ENCODE measurements at regions not wholly inside any gene's neighbourhood (a gene's known extent, or its start where the extent isn't known, plus 50 kb on each side); places are given as distances from the start of the nearest gene placed in this dataset.

GRCh38 chr3:182375916-182376315 lies 417.4 kb upstream of the ATP11B start:
- no peak overlapping the region for H3K9ac ChIP-seq (ENCODE audit: low read depth, low read length)

GRCh38 chr3:182382112-182382857 lies 411.0 kb upstream of the ATP11B start:
- H3K36me3 ChIP-seq (ENCODE audit: control insufficient read depth, insufficient read depth, low read length) = no peaks in the 10 kb centered on the region
- H3K4me3 ChIP-seq (ENCODE audit: low read depth, low read length) = no peak overlapping the region
- H3K4me1 ChIP-seq (ENCODE audit: control insufficient read depth, insufficient read depth, low read length) = peaks cover 4% of the 10 kb centered on the region
- H3K9me3 ChIP-seq (ENCODE audit: control insufficient read depth, insufficient read depth, low read length) = no peaks in the 10 kb centered on the region
- no peaks in the 10 kb centered on the region for H3K27me3 ChIP-seq (ENCODE audit: control insufficient read depth, insufficient read depth, low read length)
- H3K9ac ChIP-seq (ENCODE audit: low read depth, low read length) = no peak overlapping the region

More at GRCh38 chr3:182375916-182376315, 417.4 kb upstream of the ATP11B start:
- Histone ChIP-seq H3K4me1 (ENCODE audit: control insufficient read depth, insufficient read depth, low read length) (no peaks in the 10 kb centered on the region), H3K4me3 (ENCODE audit: low read depth, low read length) (no peak overlapping the region), H3K9me3 (ENCODE audit: control insufficient read depth, insufficient read depth, low read length) (no peaks in the 10 kb centered on the region), H3K36me3 (ENCODE audit: control insufficient read depth, insufficient read depth, low read length) (no peaks in the 10 kb centered on the region), H3K27me3 (ENCODE audit: control insufficient read depth, insufficient read depth, low read length) (no peaks in the 10 kb centered on the region)

- H3K36me3 ChIP-seq (ENCODE audit: control insufficient read depth, insufficient read depth, low read length) = no peaks in the 10 kb centered on the region
- no peaks in the 10 kb centered on the region for H3K9me3 ChIP-seq (ENCODE audit: control insufficient read depth, insufficient read depth, low read length)
- no peak overlapping the region for H3K4me3 ChIP-seq (ENCODE audit: low read depth, low read length)
- peaks cover 4% of the 10 kb centered on the region for H3K4me1 ChIP-seq (ENCODE audit: control insufficient read depth, insufficient read depth, low read length)
- H3K27me3 ChIP-seq (ENCODE audit: control insufficient read depth, insufficient read depth, low read length) = no peaks in the 10 kb centered on the region
- no peak overlapping the region for H3K9ac ChIP-seq (ENCODE audit: low read depth, low read length)
These were observed 409.1 kb upstream of the ATP11B start for GRCh38 chr3:182384221-182384620.

- Histone ChIP-seq H3K4me3 (ENCODE audit: low read depth, low read length) (no peak overlapping the region), H3K4me1 (ENCODE audit: control insufficient read depth, insufficient read depth, low read length) (peaks cover 4% of the 10 kb centered on the region), H3K27me3 (ENCODE audit: control insufficient read depth, insufficient read depth, low read length) (no peaks in the 10 kb centered on the region), H3K9ac (ENCODE audit: low read depth, low read length) (no peak overlapping the region), H3K9me3 (ENCODE audit: control insufficient read depth, insufficient read depth, low read length) (no peaks in the 10 kb centered on the region), H3K36me3 (ENCODE audit: control insufficient read depth, insufficient read depth, low read length) (no peaks in the 10 kb centered on the region)
These were observed 407.9 kb upstream of the ATP11B start for GRCh38 chr3:182385356-182385755.

GRCh38 chr3:182388506-182388905 lies 404.8 kb upstream of the ATP11B start:
- no peak overlapping the region for H3K9ac ChIP-seq (ENCODE audit: low read depth, low read length)

GRCh38 chr3:182389071-182389815 lies 404.1 kb upstream of the ATP11B start:
- Histone ChIP-seq H3K4me3 (ENCODE audit: low read depth, low read length) (no peak overlapping the region), H3K4me1 (ENCODE audit: control insufficient read depth, insufficient read depth, low read length) (peaks cover 9% of the 10 kb centered on the region), H3K27me3 (ENCODE audit: control insufficient read depth, insufficient read depth, low read length) (no peaks in the 10 kb centered on the region), H3K9me3 (ENCODE audit: control insufficient read depth, insufficient read depth, low read length) (no peaks in the 10 kb centered on the region), H3K36me3 (ENCODE audit: control insufficient read depth, insufficient read depth, low read length) (no peaks in the 10 kb centered on the region), H3K9ac (ENCODE audit: low read depth, low read length) (no peak overlapping the region)

More at GRCh38 chr3:182388506-182388905, 404.8 kb upstream of the ATP11B start:
- no peaks in the 10 kb centered on the region for H3K9me3 ChIP-seq (ENCODE audit: control insufficient read depth, insufficient read depth, low read length)
- H3K27me3 ChIP-seq (ENCODE audit: control insufficient read depth, insufficient read depth, low read length) = no peaks in the 10 kb centered on the region
- H3K4me1 ChIP-seq (ENCODE audit: control insufficient read depth, insufficient read depth, low read length) = peaks cover 4% of the 10 kb centered on the region
- H3K36me3 ChIP-seq (ENCODE audit: control insufficient read depth, insufficient read depth, low read length) = no peaks in the 10 kb centered on the region
- no peak overlapping the region for H3K4me3 ChIP-seq (ENCODE audit: low read depth, low read length)

GRCh38 chr3:182390421-182390820 lies 402.9 kb upstream of the ATP11B start:
- H3K4me1 ChIP-seq (ENCODE audit: control insufficient read depth, insufficient read depth, low read length) = peaks cover 5% of the 10 kb centered on the region
- no peak overlapping the region for H3K9ac ChIP-seq (ENCODE audit: low read depth, low read length)
- no peaks in the 10 kb centered on the region for H3K36me3 ChIP-seq (ENCODE audit: control insufficient read depth, insufficient read depth, low read length)
- H3K27me3 ChIP-seq (ENCODE audit: control insufficient read depth, insufficient read depth, low read length) = no peaks in the 10 kb centered on the region
- H3K9me3 ChIP-seq (ENCODE audit: control insufficient read depth, insufficient read depth, low read length) = no peaks in the 10 kb centered on the region
- no peak overlapping the region for H3K4me3 ChIP-seq (ENCODE audit: low read depth, low read length)

- Histone ChIP-seq H3K4me1 (ENCODE audit: control insufficient read depth, insufficient read depth, low read length) (peaks cover 5% of the 10 kb centered on the region), H3K36me3 (ENCODE audit: control insufficient read depth, insufficient read depth, low read length) (no peaks in the 10 kb centered on the region), H3K9me3 (ENCODE audit: control insufficient read depth, insufficient read depth, low read length) (no peaks in the 10 kb centered on the region), H3K27me3 (ENCODE audit: control insufficient read depth, insufficient read depth, low read length) (no peaks in the 10 kb centered on the region), H3K9ac (ENCODE audit: low read depth, low read length) (no peak overlapping the region), H3K4me3 (ENCODE audit: low read depth, low read length) (no peak overlapping the region)
These were observed 400.9 kb upstream of the ATP11B start for GRCh38 chr3:182392182-182392937.

- Histone ChIP-seq H3K4me1 (ENCODE audit: control insufficient read depth, insufficient read depth, low read length) (peaks cover 5% of the 10 kb centered on the region), H3K9me3 (ENCODE audit: control insufficient read depth, insufficient read depth, low read length) (no peaks in the 10 kb centered on the region), H3K27me3 (ENCODE audit: control insufficient read depth, insufficient read depth, low read length) (no peaks in the 10 kb centered on the region), H3K4me3 (ENCODE audit: low read depth, low read length) (no peak overlapping the region), H3K36me3 (ENCODE audit: control insufficient read depth, insufficient read depth, low read length) (no peaks in the 10 kb centered on the region), H3K9ac (ENCODE audit: low read depth, low read length) (no peak overlapping the region)
These were observed 400.2 kb upstream of the ATP11B start for GRCh38 chr3:182393151-182393550.

GRCh38 chr3:182393830-182394367 lies 399.4 kb upstream of the ATP11B start:
- H3K4me1 ChIP-seq (ENCODE audit: control insufficient read depth, insufficient read depth, low read length) = peaks cover 5% of the 10 kb centered on the region
- no peak overlapping the region for H3K4me3 ChIP-seq (ENCODE audit: low read depth, low read length)
- H3K9ac ChIP-seq (ENCODE audit: low read depth, low read length) = no peak overlapping the region
- H3K9me3 ChIP-seq (ENCODE audit: control insufficient read depth, insufficient read depth, low read length) = no peaks in the 10 kb centered on the region
- no peaks in the 10 kb centered on the region for H3K36me3 ChIP-seq (ENCODE audit: control insufficient read depth, insufficient read depth, low read length)
- no peaks in the 10 kb centered on the region for H3K27me3 ChIP-seq (ENCODE audit: control insufficient read depth, insufficient read depth, low read length)

- Histone ChIP-seq H3K9ac (ENCODE audit: low read depth, low read length) (no peak overlapping the region), H3K9me3 (ENCODE audit: control insufficient read depth, insufficient read depth, low read length) (no peaks in the 10 kb centered on the region), H3K4me1 (ENCODE audit: control insufficient read depth, insufficient read depth, low read length) (peaks cover 12% of the 10 kb centered on the region), H3K27me3 (ENCODE audit: control insufficient read depth, insufficient read depth, low read length) (no peaks in the 10 kb centered on the region), H3K36me3 (ENCODE audit: control insufficient read depth, insufficient read depth, low read length) (no peaks in the 10 kb centered on the region), H3K4me3 (ENCODE audit: low read depth, low read length) (no peak overlapping the region)
These were observed 396.1 kb upstream of the ATP11B start for GRCh38 chr3:182397164-182397563.
